ENCODE measurements at regions not wholly inside any gene's neighbourhood (a gene's known extent, or its start where the extent isn't known, plus 50 kb on each side); places are given as distances from the start of the nearest gene placed in this dataset.

GRCh38 chr3:193039058-193039457 is 121.4 kb upstream of the MB21D2 start:
- H3K36me3 ChIP-seq (ENCODE audit: control insufficient read depth in 2 of 2, insufficient read depth in 1 of 2, low read length in 2 of 2), result no peaks in the 10 kb centered on the region
- H3K9me3 ChIP-seq (ENCODE audit: control insufficient read depth, insufficient read depth, low read depth, low read length), result no peaks in the 10 kb centered on the region
- no peak overlapping the region for H3K27ac ChIP-seq (ENCODE audit: extremely low read depth, low read depth, low read length)
- CTCF ChIA-PET, result interaction anchor here (1.1 to 1.5 kb wide), 2 partner anchors 14 to 222 kb away, joined by 3 to 14 read pairs; no protein-coding TSS in a partner anchor
- TF ChIP-seq ZNF560 (tag by site-specific recombination; IDR thresholded peaks at IDR 0.05; ENCODE audit: borderline replicate concordance), result no peak
- H3K4me3 ChIP-seq (ENCODE audit: low read depth, low read length), result no peak overlapping the region
- POLR2A ChIA-PET, result no interaction called here
- H3K4me1 ChIP-seq (ENCODE audit: control insufficient read depth, insufficient read depth, low read length), result no peaks in the 10 kb centered on the region

GRCh38 chr3:193040836-193041672 is 123.4 kb upstream of the MB21D2 start:
- H3K36me3 ChIP-seq (ENCODE audit: control insufficient read depth in 2 of 2, insufficient read depth in 1 of 2, low read length in 2 of 2), result no peaks in the 10 kb centered on the region
- ChIA-PET POLR2A (interaction anchor here (0.8 to 1.6 kb wide), 3 partner anchors 123 to 149 kb away, joined by 3 to 5 read pairs (median 3); partner anchors contain the start of gene MB21D2), CTCF (interaction anchor here (0.6 to 6.5 kb wide), 28 partner anchors 9 to 1866 kb away, joined by 3 to 132 read pairs (median 5); partner anchors contain the start of gene MB21D2)
- H3K9me3 ChIP-seq (ENCODE audit: control insufficient read depth, insufficient read depth, low read depth, low read length), result no peaks in the 10 kb centered on the region
- no peaks in the 10 kb centered on the region for H3K4me1 ChIP-seq (ENCODE audit: control insufficient read depth, insufficient read depth, low read length)
- H3K4me3 ChIP-seq (ENCODE audit: low read depth, low read length), result no peak overlapping the region
- H3K27ac ChIP-seq (ENCODE audit: extremely low read depth, low read depth, low read length), result no peak overlapping the region
- TF ChIP-seq SP7 (tag by site-specific recombination; IDR thresholded peaks at IDR 0.05), result 0 out of 2 replicates have a peak, but pooled peaks have one; percentile 16
- no peak for TF ChIP-seq INSM2 (tag by site-specific recombination; IDR thresholded peaks at IDR 0.05)
- TF ChIP-seq ZFP3 (tag by site-specific recombination; IDR thresholded peaks at IDR 0.05; ENCODE audit: low read depth), result no peak
- no peak for TF ChIP-seq ZNF16 (tag by site-specific recombination; IDR thresholded peaks at IDR 0.05; ENCODE audit: low read depth)
- TF ChIP-seq ZNF133 (tag by site-specific recombination; IDR thresholded peaks at IDR 0.05), result no peak
- no peak for TF ChIP-seq ZNF10 (tag by site-specific recombination; IDR thresholded peaks at IDR 0.05)
- TF ChIP-seq ZSCAN4 (tag by site-specific recombination; IDR thresholded peaks at IDR 0.05), result peak; percentile 92
- no peak for TF ChIP-seq ZNF488 (tag by site-specific recombination; IDR thresholded peaks at IDR 0.05)
- no peak for TF ChIP-seq ZNF555 (tag by site-specific recombination; conservative IDR thresholded peaks at IDR 0.05)
- TF ChIP-seq PATZ1 (tag by site-specific recombination; IDR thresholded peaks at IDR 0.05), result no peak
- peak; percentile 85 for TF ChIP-seq SCRT2 (tag by site-specific recombination; IDR thresholded peaks at IDR 0.05)
- TF ChIP-seq SCRT1 (tag by site-specific recombination; IDR thresholded peaks at IDR 0.05; ENCODE audit: borderline replicate concordance), result peak; percentile 28; the same call in 1 of the 2 replicates
- TF ChIP-seq ZNF768 (tag by site-specific recombination; IDR thresholded peaks at IDR 0.05), result no peak
- TF ChIP-seq ZFP41 (tag by site-specific recombination; IDR thresholded peaks at IDR 0.05; ENCODE audit: borderline replicate concordance), result no peak
- no peak for TF ChIP-seq ZSCAN30 (tag by site-specific recombination; IDR thresholded peaks at IDR 0.05)
- no peak for TF ChIP-seq ZNF521 (tag by site-specific recombination; IDR thresholded peaks at IDR 0.05)
- TF ChIP-seq ZXDB (tag by site-specific recombination; IDR thresholded peaks at IDR 0.05), result 0 out of 2 replicates have a peak, but pooled peaks have one; percentile 12
- TF ChIP-seq GLI2 (tag by site-specific recombination; IDR thresholded peaks at IDR 0.05; ENCODE audit: borderline replicate concordance, low read depth), result no peak
- no peak for TF ChIP-seq ZNF280D (tag by site-specific recombination; IDR thresholded peaks at IDR 0.05)
- TF ChIP-seq ZNF174 (tag by site-specific recombination; IDR thresholded peaks at IDR 0.05), result no peak
- no peak for TF ChIP-seq ZNF248 (tag by site-specific recombination; IDR thresholded peaks at IDR 0.05)
- no peak for TF ChIP-seq ZNF777 (tag by site-specific recombination; IDR thresholded peaks at IDR 0.05; ENCODE audit: borderline replicate concordance)
- TF ChIP-seq ZNF2 (tag by site-specific recombination; IDR thresholded peaks at IDR 0.05), result peak; percentile 62; the same call in 1 of the 2 replicates
- TF ChIP-seq ZNF37A (tag by site-specific recombination; IDR thresholded peaks at IDR 0.05), result no peak
